ENCODE measurements at regions not wholly inside any gene's neighbourhood (a gene's known extent, or its start where the extent isn't known, plus 50 kb on each side); places are given as distances from the start of the nearest gene placed in this dataset.
A peak's percentile ranks its signal among the peaks of the same experiment; 100 is the strongest.
"Not testable (repeated sequence)": the region's sequence is repeated elsewhere in the genome, so short reads cannot be mapped to it uniquely, and the experiment has no call there.

DNA sequence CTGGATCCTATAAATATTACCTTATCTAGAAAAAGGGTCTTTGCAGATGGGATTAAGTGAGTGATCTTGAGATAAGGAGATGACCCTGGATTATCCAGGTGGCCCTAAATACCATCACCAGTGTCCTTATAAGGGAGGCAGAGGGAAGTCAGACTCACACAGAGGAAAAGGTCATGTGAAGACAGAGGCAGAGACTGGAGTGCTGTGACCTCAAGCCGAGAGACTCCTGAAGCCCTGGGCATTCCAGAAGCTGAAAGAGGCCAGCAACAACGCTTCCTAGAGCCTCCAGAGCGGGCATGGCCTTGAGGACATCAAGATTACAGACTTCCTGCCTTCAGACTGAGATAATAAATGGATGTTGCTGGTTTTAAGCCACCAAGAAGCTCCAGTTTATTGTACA, 118.8 kb downstream of the ATPSCKMT start:
- no peak for DNase-seq

DNA sequence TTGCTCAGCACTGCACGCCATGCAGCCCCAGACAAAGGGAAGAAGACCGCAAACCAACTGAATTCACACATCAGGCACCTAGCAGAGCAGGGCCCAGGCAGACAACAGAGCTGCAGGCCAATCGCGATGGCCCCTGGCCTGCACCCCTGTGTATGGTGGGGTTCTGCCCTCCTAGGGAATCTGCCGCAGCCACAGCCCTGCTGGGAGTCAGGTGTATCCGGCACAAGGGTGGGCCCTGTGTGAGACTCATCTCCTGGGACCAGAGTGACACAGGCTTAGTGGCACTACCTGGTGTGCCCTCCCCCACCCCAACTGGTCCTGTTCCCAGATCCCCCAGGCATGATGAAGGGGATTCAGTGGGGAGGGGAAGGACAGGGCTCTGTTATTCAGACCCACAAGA, 122.8 kb downstream of the ATPSCKMT start:
- no peak for DNase-seq

DNA sequence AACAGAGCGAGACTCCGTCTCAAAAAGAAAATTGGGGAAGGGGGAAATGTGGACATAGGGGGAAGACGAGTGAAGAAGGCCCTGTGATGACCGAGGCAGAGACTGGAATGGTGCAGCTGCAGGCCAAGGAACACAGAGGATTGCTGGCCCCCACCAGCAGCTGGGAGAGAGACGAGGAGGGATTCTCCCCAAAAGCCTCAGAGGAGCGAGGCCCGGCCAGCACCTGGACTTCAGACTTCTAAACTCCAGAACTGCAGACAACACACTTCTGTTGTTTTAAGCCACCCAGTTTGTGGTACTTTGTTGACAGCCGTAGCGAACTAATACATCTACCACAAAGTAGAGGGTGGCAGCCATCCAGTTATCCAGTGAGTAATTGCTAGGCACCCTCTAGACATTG, 124.6 kb downstream of the ATPSCKMT start:
- no peak for DNase-seq

DNA sequence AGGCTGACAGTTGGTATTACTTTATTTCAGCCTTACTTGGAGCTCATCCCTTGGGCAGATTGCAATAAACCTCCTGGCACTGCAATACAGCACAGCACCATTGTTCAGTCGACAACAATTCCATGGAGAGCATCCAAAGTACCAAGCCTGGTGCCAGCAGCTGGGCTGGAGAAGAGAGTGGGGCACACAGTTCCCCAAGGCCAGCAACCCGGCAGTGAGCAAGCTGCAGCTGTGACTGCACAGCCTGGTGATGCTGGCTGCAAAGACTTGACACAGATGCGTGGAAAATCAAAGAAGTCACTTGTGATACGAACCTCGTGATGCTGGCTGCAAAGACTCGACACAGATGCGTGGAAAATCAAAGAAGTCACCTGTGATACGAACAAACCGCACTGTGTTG, 125.4 kb downstream of the ATPSCKMT start:
- peak in 55 of 56 donors; percentile 26 to 98 (median 89) for DNase-seq

DNA sequence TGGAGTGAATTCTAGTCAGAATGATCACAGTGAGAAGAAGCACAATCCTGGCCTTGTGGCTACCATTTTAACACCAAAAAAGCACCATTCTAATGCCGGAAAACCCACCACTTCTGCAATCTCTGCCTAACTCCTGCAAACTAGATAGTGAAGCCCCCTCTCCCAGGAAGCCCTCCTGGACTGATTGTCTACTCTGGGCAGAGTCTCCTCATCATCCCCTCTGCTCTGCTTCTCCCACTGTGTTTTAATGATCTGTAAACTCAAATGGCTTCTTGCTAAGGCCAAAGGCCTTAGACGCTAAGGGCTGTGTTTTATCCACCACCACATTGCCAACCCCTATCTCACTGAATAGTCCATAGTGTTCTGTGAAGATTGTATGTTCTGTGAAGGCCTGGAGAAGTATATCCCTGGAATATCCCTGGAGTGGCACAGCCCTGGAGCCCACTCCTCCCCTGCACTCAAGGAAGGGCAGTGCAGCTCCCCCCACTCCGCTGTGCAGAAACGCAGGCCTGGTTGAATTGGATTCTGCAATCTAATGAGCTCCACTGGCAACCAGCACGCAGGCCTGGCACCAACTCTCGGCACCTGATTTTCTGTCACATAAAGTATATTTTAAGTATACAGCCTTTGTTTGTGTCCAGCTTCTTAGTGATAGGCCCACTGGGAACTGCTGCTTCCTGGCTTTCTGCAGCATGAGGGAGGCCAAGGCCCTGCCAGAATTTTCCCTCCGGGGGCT, 126.3 kb downstream of the ATPSCKMT start:
- DNase-seq: peak in 18 of 56 donors; percentile 8 to 63 (median 26)

DNA sequence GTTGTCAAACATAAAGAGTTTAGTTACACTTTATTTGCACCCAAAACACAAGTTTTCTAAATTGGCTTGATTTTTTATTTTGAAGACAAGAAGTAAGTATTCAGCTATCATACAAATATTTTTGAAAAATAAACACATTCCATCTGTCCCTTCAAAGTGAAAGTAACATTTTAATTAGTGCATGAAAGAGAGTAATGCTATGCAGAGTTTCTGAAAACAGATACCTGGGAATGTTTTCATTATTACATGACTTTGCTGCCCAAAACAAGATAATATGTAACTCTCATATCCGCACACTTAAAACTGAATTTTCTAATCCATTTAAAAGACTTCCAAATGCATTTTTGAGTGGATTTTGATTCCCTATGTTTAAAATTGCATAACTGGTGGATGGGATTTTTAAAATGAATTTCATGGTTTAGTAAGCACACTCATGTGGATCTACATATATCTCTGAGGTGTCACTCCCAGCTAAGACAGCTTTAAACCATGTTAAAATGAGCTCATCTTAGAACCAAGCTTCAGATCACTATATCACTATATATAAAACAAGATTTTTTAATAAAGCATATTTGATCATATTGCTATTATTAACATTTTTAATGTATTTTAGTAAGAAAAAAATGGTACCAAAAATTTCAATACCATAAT, 127.5 kb downstream of the ATPSCKMT start:
- DNase-seq: no peak

DNA sequence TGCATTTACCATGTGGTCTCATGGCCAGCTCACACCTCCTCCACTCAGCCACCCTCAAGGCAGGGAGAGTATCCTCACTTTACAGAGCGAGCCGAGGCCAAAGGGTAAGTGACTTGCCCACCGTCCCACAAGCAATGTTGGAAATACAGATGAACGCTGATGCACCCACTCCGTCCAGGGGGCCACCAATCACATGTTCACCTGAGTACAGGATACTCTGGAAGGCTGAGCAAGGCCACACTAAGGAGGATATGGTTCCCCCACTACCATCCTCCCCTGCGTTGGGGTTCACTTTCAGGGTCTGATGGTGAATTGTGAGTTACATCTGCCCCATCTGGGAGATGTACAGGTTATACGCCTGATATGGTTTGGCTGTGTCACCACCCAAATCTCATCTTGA, 128.8 kb downstream of the ATPSCKMT start:
- no peak for DNase-seq

DNA sequence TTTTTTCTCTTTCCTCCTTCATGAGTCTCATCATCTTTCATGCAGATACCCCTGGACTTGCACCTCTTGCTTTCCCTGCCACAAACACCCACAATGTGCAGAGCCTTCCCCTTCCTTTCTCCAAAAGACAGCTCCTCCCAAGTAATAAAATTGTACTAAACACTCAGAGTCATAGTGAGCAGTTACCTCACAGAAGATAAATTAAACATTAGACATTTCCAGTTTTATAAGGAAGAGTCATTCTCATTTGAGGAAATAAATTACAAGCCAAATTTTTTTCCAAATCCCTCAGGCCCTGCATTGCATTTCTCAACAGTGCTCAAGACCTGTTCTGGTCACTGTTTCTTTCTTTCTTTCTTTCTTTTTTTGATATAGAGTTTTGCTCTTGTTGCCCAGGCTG, 131.5 kb downstream of the ATPSCKMT start:
- no peak for DNase-seq

DNA sequence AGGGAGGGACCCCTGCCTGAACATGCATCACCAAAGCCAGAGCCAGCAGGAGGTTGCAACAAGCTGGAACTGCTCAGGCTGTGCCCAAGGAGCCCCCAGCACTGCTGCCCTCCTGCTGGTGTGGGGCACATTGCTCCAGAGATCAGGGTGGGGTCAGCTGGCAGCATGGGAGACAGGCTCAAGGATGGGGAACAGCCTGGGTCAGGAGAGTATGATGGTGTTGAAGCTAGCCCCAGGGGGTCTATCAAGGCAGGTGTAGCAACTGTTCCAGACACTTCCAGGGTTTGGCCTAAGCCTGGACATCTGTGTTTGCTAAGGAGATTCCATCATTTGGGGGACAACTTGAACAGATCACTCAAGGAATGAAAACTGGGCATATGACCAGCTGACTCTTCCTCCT, 133.1 kb downstream of the ATPSCKMT start:
- DNase-seq: no peak

DNA sequence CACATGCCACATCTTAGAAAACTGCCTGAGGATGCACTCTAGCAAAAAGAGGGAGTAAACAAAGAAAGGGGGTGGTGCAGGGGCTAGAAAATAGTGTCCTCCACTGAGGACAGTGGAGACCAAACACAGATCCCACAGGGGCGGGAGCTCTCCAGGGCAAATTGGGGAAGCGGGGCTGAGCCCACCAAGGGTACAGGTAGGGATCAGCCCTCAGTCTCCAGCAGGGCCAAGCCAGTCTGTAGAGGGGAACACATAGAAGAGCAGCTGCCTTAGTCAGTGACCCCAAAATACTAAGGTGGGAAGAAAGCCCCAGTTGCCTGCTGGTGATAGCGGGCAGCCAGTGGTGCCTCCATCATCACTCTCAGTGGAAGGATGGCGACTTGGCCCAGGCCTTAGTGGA, 134.0 kb downstream of the ATPSCKMT start:
- DNase-seq: no peak

DNA sequence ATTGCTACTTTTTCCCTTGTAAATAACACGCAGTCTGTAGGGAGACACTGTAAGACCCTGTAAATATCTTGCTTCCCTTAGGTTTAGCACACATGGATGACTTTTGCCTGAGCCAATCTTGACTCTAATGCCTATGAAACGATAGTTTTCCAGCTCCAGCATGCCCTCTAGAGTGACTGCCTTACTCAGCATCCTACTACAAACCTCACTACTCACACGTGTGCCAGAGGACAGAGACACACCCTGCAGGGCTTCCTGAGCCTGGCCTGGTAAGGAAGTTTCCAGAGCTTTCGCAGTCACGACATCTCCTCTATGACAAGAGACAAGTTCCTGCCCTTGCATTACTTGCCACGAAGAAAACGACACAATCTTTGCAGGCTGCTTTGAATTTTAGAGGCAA, 138.1 kb downstream of the ATPSCKMT start:
- peak in 11 of 56 donors; percentile 8 to 52 (median 19) for DNase-seq

DNA sequence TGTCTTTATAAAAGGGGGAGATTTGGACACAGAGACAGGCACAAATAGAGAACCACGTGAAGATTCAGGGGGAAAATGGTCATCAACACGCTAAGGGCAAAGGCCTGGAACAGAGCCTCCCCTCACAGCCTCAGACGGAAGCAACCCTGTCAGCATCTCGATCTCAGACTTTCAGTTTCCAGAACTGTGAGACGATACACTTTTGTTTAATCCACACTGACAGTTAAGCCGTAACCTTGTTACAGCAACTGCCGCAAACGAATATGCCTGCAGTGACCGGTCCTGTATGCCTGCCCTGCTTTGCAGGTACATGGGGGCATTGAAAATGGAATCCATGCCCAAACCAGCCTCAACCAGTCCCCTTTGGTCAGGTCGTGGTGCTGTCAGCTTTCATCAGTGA, 139.5 kb downstream of the ATPSCKMT start:
- DNase-seq: no peak

DNA sequence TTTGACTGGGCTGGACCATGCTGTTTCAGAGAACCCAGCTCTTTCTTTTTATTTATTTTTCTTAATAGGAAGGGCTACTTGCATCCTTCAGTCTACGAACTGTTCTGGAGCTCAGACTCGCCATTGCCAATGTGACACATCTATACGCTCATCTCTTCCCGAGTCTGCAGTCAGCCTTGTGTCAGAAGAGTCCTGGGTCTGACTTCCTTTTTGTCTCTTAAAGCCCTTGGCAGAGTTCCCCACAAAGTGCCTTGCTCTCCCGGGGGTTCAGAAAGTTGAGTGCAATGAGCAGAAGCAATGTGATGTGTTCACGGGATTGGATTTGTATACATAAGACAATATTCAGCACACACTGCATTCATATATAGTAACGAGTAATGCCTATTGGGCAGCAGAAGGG, 140.4 kb downstream of the ATPSCKMT start:
- DNase-seq: no peak

DNA sequence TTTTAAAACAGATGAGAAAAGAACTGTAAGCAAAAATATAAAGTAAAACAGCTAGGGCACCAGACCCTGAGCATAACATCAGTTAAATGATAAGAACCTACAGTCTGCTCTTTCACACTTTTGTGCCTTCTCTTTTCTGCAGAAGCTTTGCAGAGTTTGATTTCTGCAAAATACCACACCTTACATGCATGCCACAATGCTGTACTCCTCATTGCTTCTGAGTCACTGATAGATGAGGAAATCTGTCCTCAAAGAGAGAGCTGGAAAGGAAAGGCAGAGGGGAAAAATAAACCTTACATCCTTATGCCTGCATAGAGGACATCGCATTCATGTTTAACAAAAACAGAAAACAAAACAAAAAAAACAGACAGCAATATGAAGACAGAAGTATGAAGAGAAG, 142.9 kb downstream of the ATPSCKMT start:
- DNase-seq: no peak

DNA sequence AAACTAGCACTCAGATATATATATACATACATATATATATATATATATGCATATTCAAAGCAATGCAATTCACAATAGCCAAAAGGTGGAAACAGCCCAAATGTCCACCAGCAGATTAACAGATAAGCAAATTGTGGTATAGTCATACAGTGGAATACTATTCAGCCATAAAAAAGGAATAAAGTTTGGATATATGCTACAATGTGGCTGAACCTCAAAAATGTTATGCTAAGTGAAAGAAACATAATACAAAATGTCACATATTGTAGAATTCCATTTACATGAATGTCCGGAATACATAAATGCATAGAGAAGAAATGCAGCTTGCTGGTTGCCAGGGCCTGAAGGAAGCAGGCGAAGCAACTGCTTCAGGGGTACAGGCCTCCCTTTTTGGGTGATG, 143.4 kb downstream of the ATPSCKMT start:
- DNase-seq: no peak

DNA sequence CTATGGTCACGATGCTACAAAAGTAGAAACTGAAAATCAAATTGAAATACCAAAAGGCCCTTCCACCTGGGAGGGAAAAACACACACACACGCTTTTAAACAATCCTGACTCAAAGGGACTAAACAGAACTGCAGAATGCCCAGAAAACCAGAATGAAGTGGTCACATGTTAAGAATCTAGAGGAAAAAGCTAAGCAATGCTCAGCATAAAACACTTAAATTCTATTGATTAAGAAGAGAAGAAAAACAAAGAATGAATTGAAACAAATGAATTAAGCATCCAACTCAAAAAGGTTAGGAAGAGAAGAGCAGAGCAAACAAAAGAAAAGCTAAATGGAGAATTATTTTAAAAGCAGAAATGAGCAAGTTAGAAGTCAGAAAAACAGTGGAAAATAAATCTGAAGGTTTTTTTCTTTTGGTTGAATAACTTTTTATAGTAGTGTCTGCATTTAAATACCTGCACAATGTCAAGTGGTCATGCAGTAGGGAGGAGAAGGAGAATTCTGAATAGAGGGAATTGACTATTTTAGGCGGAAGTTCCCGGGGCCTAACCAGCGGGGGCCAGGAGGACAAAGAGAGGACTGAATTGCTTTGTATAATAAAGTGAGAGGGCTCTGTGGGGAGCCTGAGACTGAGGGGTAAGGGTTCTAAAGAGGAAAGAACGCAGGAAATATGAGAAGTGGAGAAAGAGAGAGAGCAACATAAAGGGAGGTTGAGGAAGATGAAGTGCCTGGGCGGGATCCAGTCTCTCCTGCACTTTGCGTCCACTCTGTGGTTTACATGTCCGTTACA, 146.8 kb downstream of the ATPSCKMT start:
- DNase-seq: no peak

DNA sequence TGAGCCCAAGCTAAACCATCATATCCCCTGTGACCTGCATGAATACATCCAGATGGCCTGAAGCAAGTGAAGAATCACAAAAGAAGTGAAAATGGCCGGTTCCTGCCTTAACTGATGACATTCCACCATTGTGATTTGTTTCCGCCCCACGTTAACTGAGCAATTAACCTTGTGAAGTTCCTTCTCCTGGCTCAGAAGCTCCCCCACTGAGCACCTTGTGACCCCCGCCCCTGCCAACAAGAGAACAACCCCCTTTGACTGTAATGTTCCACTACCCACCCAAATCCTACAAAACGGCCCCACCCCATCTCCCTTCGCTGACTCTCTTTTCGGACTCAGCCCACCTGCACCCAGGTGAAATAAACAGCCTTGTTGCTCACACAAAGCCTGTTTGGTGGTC, 147.5 kb downstream of the ATPSCKMT start:
- not testable (repeated sequence) for DNase-seq

DNA sequence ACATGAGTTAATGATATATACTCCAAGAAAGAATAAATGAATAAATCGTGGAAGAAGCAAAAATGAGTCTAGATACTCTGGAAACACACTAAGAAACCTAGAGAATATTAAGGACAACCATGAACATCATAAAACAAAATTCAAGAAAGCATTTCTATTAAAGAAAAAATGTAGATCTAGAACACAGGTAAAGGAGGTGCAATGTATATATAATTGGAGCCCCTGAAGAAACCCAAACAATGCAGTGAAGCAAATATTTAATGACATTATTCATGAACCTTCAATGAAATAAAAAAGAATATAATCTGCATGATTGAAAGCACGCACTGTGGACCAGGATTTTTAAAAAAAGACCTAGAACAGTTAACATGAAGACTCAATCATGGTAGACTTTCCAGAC, 150.1 kb downstream of the ATPSCKMT start:
- DNase-seq: no peak

DNA sequence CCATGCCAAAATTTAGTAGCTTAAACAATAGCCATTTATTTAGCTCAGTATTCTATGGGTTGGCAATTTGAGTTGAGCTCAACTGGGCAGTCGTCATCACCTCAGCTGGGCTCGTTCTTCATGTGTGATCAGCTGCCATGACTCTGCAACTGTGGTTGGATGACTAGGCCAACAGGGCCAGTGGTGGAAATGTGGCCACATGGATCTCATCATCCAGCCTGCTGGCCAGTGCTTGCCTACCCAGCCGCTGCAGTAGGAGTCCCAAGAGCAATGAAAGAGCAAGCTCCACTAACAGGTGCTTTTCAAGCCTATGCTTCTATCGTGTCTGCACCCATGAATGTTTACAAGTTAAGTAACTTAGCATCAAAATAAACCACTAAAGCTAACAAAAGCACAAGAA, 158.0 kb downstream of the ATPSCKMT start:
- no peak for DNase-seq

DNA sequence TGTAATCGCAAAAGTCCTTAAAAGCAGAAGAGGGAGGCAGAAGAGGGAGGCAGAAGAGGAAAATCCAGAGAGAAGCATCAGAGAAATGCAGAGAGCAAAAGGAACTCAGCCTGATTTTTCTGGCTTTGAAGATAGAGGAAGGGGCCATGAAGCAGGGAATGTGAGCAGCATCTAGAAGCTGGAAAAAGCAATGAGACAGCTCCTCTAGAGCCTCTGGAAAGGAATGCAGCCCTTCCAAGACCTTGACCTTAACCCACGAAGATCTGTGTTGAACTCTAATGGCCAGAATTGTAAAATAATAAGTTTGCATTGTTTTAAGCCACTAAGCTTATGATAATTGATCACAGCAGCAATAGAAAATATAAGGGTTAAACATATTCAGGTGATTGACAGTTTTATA, 159.6 kb downstream of the ATPSCKMT start:
- no peak for DNase-seq

DNA sequence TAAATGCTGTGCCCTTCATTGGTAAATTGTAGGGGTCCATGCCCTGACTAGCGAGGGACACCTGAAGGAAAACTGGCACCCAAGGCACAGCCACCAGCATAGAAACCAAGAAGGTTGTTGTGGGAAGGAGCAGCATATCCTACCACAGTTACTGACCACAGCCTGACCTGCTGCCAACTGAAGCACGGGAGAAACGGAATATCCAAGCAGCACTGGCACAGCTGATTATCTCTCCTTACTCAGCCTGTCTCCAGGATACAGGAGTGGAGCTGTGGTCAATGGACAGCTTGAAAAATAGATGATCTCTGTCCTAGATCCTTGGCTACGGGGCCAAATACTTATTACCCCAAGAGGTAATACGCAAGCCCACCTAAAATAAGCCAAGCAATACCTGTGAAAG, 164.5 kb downstream of the ATPSCKMT start:
- DNase-seq: no peak

DNA sequence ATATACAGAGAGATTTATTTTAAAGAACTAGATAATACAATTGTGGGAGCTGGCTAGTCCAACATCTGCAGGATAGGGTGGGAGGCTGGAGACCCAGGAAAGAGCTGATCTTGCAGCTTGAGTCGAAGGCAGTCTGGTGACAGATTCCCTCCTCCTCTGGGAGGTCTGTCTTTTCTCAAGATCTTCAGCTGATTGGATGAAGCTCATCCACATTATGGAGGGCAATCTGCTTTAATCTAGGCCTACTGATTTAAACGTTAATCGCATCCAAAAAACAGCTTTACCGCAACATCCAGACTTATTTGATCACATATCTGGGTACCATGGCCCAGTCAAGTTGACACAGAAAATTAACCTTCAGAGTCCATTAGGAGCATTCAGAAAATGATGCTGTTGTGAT, 168.1 kb downstream of the ATPSCKMT start:
- DNase-seq: no peak

All from nucleus accumbens (tissue), 56 donors.